Pancreas (tissue), 10 donors: ENCODE measurements at regions not wholly inside any gene's neighbourhood (a gene's known extent, or its start where the extent isn't known, plus 50 kb on each side); places are given as distances from the start of the nearest gene placed in this dataset.
A peak's percentile ranks its signal among the peaks of the same experiment; 100 is the strongest.
"Not testable (repeated sequence)": the region's sequence is repeated elsewhere in the genome, so short reads cannot be mapped to it uniquely, and the experiment has no call there.

ENCODE experiments used
- ATAC-seq, 4 donors: fragments of 200-7000 bp; cut with Tn5 transposase; one replicate each; pipeline versions ENCODE4 v1.8.0 to v1.9.1; 2020; ENCODE audit warnings: mild to moderate bottlenecking in 4 of 4, moderate library complexity in 4 of 4
- DNase-seq, 6 donors: peaks; one replicate each; pipeline ENCODE4 v3.0.0-alpha.2; 2020
- FAIRE-seq: peaks from 2 replicates; lab custom pipeline; 2012; peaks lifted over from hg19 to GRCh38; lab: Jason Lieb, UNC
- H3K27ac ChIP-seq, 4 donors: fragments of 200-600 bp; sonication (generic); 1 replicate in 3 of 4; 2 replicates in 1 of 4; pipeline versions ENCODE4 v1.5.0 to v1.8.0; 2020
- H3K27me3 ChIP-seq, 4 donors: fragments of 200-600 bp; one replicate each; pipeline ENCODE4 v1.8.0; 2021
- H3K36me3 ChIP-seq, 3 donors: fragments of 200-600 bp; sonication (generic) in 1 of 3; one replicate each; pipeline versions ENCODE4 v1.5.0 to v1.8.0; 2020 to 2021
- H3K4me1 ChIP-seq, 3 donors: fragments of 200-600 bp; one replicate each; pipeline ENCODE4 v1.8.0; 2021
- H3K4me3 ChIP-seq, 4 donors: fragments of 200-600 bp; sonication (generic) in 2 of 4; one replicate each; pipeline versions ENCODE4 v1.5.0 to v1.8.0; 2020 to 2021
- H3K9me3 ChIP-seq, 4 donors: fragments of 200-600 bp; one replicate each; pipeline ENCODE4 v1.8.0; 2021
- CTCF ChIP-seq, 4 donors: fragments of 200-600 bp; sonication (generic) in 3 of 4; IDR thresholded peaks; one replicate each; pipeline versions ENCODE4 v1.5.0 to v1.8.0; 2021; ENCODE audit warnings: antibody characterized with exemption in 4 of 4
- WGBS, 2 donors: extraction: QIAGEN DNeasy Blood & Tissue Kit; methylation state at CpG; one replicate each; pipeline ENCODE4 v1.1.7; 2013; 5-methylcytosine and 5-hydroxymethylcytosine counted together
- intact Hi-C, 3 donors: fragments of 100-400 bp; cut with DNase I; formaldehyde crosslinking; loops; one replicate each; pipeline versions ENCODE4 v1.11.1 to v1.14.2; 2022
- donor health status: healthy with polysubstance abuse.
- donor health status: DM: no; HTN: no; CAD: no; lungs with moderate emphysema.
- donor health status: DM: no; HTN: no; CAD: no.
- donor health status: control.
- donor health status: control.
- donor health status: Bipolar disorder and iron deficiency.
- donor health status: DM: yes; HTN: yes; CAD: no.
- donor health status: DM: no; HTN: no; CAD: no.
- donor health status: DM: no; HTN: no; CAD: no.
- donor health status: DM: yes; HTN: yes; CAD: no.

- intact Hi-C loops, result loop anchor here in 1 of 3 donors (10.0 kb wide), 1 partner anchor 217 kb away; no protein-coding TSS in a partner anchor
- no peak for FAIRE-seq
- DNase-seq, result no peak
- Histone ChIP-seq H3K4me1 (no peaks in the 10 kb centered on the region), H3K27me3 (no peaks in the 10 kb centered on the region), H3K27ac (no peak overlapping the region), H3K9me3 (no peaks in the 10 kb centered on the region), H3K36me3 (no peaks in the 10 kb centered on the region), H3K4me3 (no peak overlapping the region)
- no peak for ATAC-seq
- TF ChIP-seq CTCF (IDR thresholded peaks at IDR 0.05), result no peak
- WGBS, 2 donors, result 51 to 65% methylated on average over 2 of the region's 2 CpGs
Observed at GRCh38 chr3:193031911-193032310, 114.3 kb upstream of the MB21D2 start.

GRCh38 chr3:193033226-193033780 lies 115.6 kb upstream of the MB21D2 start:
- H3K36me3 ChIP-seq, result no peaks in the 10 kb centered on the region
- intact Hi-C loops, result loop anchor here in 1 of 3 donors (10.0 kb wide), 1 partner anchor 219 kb away; no protein-coding TSS in a partner anchor
- no peaks in the 10 kb centered on the region for H3K4me1 ChIP-seq
- no peak for TF ChIP-seq CTCF (IDR thresholded peaks at IDR 0.05)
- no peaks in the 10 kb centered on the region for H3K9me3 ChIP-seq
- peaks cover 0 to 4% (median 0%) of the 10 kb centered on the region in 4 donors for H3K27me3 ChIP-seq
- 64 to 74% methylated on average over 7 of the region's 7 CpGs for WGBS, 2 donors
- DNase-seq (no peak), FAIRE-seq (no peak), ATAC-seq (no peak)
- no peak overlapping the region for H3K27ac ChIP-seq
- no peak overlapping the region for H3K4me3 ChIP-seq

GRCh38 chr3:193037828-193038227 lies 120.2 kb upstream of the MB21D2 start:
- not testable (repeated sequence) for H3K4me1 ChIP-seq, H3K36me3 ChIP-seq, H3K27ac ChIP-seq, H3K9me3 ChIP-seq, DNase-seq, FAIRE-seq, H3K4me3 ChIP-seq, H3K27me3 ChIP-seq, ATAC-seq
- intact Hi-C loops, result loop anchor here in 1 of 3 donors (10.0 kb wide), 1 partner anchor 223 kb away; no protein-coding TSS in a partner anchor
- WGBS, 2 donors, result 90 to 94% methylated on average over 3 of the region's 3 CpGs

GRCh38 chr3:193039058-193039457 lies 121.4 kb upstream of the MB21D2 start:
- intact Hi-C loops, result loop anchor here in 1 of 3 donors (10.0 kb wide), 1 partner anchor 224 kb away; no protein-coding TSS in a partner anchor
- Histone ChIP-seq H3K27ac (no peak overlapping the region), H3K4me3 (no peak overlapping the region), H3K27me3 (peaks cover 0 to 4% (median 0%) of the 10 kb centered on the region in 4 donors), H3K9me3 (no peaks in the 10 kb centered on the region), H3K4me1 (no peaks in the 10 kb centered on the region), H3K36me3 (no peaks in the 10 kb centered on the region)
- ATAC-seq, result no peak
- WGBS, 2 donors, result 71 to 78% methylated on average over 3 of the region's 3 CpGs
- no peak for TF ChIP-seq CTCF (IDR thresholded peaks at IDR 0.05)
- no peak for DNase-seq
- no peak for FAIRE-seq

- H3K27ac ChIP-seq, result no peak overlapping the region
- H3K27me3 ChIP-seq, result peaks cover 0 to 4% (median 0%) of the 10 kb centered on the region in 4 donors
- FAIRE-seq (peak; percentile 34), ATAC-seq (peak; percentile 50 to 81 (median 73)), DNase-seq (no peak)
- no peaks in the 10 kb centered on the region for H3K36me3 ChIP-seq
- TF ChIP-seq CTCF (IDR thresholded peaks at IDR 0.05), result peak in 2 of 4 donors; percentile 10 to 22
- WGBS, 2 donors, result 21 to 29% methylated on average over 2 of the region's 2 CpGs
- H3K4me1 ChIP-seq, result no peaks in the 10 kb centered on the region
- no peak overlapping the region for H3K4me3 ChIP-seq
- no peaks in the 10 kb centered on the region for H3K9me3 ChIP-seq
- intact Hi-C loops, result loop anchor here in 2 of 3 donors (5.0 kb wide), 1 partner anchor 224 kb away; no protein-coding TSS in a partner anchor
Observed at GRCh38 chr3:193040836-193041672, 123.4 kb upstream of the MB21D2 start.
